NK-92 (cell line): ENCODE measurements at regions not wholly inside any gene's neighbourhood (a gene's known extent, or its start where the extent isn't known, plus 50 kb on each side); places are given as distances from the start of the nearest gene placed in this dataset.

Experiments used
- DNase-seq: peaks from one replicate; lab custom pipeline; 2025; ENCODE audit not compliant: unreplicated experiment; lab: John Stamatoyannopoulos, UW

DNA sequence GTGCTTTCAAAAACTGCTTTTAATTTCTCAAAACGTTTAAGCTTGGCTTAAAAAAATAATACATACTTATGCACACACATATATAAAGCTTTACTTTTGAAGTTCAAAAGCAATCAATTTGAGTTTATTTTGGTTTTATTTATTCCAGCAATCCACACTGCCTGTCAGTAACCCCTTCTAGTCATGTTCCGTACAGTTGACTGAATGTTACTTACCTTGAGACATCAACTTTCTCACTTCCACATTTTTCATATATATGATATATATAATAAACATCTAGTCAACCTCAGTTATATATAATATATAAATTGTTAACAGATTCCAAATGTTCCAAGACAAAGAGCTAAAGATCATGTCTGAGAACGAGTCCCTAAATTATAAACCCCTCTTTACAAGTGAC is 1137.3 kb upstream of the ZEB2 start:
- no peak for DNase-seq

DNA sequence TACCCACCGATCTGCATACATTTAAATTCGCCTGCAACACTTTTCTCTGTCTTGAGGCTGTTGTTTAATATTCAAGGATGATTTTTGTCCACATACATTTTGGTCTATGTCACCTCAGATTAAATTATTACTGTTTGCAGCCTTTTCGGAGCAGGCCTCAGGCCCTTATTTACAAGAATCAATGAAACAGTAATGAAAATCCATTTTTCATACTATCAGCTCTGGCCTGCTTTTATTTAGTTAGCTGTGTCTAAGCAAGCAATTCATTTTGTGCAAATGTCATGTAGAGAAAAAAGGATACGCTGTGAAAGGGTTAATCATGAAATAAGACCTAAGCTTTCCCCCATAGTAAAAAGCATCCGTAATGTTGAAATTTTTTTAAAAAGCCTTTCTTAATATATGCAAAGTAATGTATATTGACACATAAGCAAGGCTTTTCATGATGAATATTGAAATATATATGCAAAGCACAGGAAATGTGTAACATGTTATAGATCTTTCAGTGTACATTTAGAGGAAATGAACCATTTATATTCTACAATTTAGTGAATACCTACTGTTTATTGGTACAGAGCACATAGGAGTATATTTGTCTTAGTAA is 1135.3 kb upstream of the ZEB2 start:
- DNase-seq, result no peak

DNA sequence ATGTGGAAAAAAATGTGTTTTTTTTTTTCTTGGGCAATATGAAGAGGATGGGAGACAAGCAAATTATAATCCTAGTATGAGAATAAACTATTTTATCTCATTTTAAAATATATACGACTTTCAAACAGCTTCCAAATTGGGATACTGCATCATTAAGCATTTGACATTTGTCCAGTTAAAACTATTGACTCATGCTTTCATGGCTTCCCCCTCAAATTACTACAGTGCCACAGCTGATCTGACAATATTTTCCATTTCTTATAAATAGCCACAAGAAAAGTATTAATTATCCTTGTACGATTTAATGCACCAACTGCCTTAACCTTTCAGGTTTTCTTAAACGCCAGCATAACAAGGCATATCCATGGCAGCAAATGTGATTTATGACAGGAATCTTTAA is 1134.8 kb upstream of the ZEB2 start:
- DNase-seq, result no peak

DNA sequence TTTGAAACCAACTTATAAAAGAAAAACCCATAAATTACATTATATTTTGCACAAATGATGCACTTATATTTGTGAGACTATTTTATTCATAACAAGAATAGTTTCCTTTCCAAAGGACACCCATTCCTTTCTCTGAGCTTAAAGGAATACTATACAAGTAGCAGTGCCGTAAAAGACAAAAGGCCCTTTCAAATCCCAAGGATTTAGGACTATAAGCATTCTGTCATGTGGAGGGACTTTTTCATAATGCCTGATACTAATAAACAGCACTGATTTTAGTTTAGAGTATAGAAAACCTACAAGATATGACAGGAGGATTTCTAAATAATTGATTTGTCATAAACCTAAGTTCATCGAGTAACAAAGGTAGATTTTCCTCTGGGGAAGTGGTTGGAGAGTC is 1134.2 kb upstream of the ZEB2 start:
- no peak for DNase-seq

DNA sequence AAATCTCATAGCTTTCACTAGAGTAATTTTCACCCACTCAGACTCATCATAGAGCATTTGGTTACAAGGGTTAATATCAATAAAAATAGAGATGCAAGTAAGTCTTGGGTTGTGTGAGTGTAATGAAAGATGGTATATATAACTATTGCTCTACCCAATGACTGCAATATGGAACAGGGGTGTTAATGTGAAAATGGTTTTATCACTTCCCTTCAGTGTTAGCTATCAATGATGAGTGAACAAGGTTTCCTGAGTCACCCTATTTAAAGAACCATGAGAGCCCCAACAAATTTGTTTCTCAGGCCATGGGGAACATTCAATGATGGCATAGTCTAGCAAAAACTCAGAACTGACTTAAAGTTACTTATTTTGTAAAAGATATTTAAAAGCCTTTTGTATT is 1133.6 kb upstream of the ZEB2 start:
- DNase-seq, result no peak

DNA sequence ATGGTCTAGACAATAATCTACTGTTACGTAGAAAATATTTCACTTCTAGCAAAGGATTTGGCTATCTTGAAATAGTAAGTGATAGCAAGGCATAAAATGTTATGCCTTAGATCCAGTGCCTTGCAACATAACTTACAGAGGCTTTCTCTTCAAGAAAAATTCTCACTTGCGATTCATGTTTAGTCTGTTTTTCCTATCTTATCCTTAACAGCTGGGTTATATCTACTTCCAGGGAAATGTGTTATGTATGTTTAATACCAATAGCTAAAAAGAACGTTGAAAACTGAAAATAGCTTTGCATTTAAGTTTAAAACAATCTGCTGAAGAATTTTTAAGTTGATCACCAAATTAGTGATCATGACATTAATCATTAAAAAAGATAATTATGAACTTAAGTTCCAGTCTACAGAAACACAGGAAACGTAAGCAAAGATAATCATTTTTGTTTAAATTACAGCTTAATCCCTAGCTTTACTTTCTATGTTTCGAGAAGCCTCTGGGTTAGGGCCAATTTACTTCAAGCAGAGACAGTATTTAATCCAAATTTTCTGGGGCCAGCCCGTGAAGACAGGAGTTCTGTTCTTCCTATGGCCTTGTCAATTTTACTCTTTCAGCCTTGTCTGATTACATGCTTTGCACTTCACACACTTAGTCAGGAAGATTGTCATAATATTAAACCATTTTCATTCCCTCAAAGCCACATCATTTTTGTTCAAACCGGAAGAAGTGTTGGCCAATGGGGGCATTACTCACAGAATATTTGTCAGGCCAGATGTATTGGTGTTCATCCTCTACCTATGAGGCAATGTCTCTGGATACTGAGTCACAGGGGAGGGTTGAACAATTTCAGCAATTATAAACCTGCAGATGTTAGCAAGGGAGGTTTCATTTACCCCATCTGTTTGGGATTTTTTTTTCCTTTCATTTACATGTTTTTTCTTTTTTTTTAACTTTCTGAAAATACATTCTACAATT is 1132.9 kb upstream of the ZEB2 start:
- DNase-seq, result no peak

DNA sequence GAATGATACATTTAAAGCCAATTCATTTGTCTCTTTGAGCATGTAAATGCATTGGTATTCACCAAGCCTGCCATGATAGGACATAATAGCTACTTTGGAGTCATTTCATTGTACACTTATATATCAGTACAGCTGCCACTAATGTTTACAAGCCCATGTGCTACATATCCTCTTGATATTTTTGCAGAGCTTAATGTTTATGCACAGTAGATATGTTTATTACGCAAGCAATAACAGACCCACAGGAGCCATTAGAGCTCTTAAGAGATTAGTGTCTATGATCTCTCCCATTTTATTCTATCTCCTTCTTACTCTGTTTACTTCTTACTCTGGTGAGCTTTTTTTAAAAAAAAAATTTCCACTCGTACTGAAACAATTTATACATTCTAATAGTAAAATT is 1132.1 kb upstream of the ZEB2 start:
- no peak for DNase-seq

DNA sequence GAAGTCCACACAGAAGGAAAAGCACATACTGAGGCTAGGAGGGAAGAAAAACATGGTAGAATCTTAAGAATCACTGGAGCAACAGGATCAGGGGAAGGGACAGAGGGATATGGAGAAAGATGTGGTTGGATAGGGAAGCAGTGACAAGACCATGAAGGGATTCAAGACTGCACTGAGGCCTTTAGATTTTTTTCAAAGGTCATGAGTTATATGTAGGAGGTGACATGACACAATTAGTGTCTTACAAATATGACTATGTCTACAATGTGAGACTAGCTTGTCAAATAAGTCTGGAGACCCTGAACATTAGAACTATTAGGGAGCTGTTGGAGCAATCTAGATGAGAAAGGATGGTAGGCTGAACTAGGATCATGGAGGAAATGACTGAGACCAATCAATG is 1130.3 kb upstream of the ZEB2 start:
- no peak for DNase-seq

DNA sequence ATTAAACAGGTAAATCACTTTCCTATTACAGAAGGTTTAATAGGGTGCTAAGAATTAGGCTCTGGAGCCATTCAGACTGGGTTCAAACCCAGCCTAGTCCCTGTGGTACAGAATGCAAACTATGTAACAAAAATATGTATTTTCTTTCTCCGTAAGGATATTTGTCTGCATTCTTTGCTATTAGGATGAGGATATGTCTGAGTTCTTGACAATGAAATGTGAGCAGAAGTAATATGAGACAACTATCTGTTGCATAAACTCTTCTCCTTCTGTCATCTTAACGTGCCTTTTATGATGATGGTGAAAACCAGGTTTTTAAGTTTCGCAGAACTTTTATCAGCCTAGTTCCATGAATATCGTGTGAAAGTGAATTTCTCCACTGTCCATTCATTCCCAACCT is 1129.1 kb upstream of the ZEB2 start:
- DNase-seq, result no peak

DNA sequence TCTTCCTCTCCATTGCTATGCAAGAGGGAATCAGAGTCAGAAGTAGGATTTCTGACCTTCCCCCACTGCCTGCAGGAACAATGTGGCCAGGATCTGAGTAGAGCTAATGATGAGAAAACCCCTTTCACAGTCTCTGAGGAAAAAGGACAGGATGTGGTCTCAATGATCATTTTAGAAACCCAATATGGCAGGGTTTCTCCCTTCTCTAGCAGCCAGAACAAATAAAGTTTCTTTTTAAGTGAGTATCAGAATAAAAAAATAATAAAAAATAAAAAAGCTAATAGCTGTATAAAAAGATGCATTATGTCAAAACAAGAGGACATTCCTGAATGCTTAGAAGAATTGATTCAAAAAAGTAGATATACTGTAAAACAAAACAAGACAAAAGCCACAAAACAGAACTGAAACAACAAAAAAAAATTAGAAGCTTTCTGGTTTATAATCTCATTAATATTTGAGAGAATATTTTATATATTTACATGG is 1124.9 kb upstream of the ZEB2 start:
- no peak for DNase-seq

DNA sequence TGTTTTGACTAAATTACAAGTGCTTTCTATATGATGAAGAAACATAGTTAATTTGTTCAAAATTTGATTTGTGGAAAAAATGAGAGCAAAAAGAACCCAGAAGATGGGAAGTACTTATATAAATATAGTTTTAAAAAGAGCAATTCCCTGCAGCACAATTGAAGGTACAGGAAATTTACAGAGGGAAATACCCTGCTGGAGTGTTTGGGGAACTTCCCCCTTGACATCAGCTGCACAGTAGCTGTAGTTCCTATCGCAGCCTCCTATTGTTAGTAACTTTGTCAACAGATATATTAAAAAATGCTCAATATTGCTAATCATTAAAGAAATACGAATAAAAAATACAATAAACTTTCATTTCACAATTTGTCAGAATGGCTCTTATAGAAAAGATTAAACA is 1118.8 kb upstream of the ZEB2 start:
- DNase-seq, result no peak

DNA sequence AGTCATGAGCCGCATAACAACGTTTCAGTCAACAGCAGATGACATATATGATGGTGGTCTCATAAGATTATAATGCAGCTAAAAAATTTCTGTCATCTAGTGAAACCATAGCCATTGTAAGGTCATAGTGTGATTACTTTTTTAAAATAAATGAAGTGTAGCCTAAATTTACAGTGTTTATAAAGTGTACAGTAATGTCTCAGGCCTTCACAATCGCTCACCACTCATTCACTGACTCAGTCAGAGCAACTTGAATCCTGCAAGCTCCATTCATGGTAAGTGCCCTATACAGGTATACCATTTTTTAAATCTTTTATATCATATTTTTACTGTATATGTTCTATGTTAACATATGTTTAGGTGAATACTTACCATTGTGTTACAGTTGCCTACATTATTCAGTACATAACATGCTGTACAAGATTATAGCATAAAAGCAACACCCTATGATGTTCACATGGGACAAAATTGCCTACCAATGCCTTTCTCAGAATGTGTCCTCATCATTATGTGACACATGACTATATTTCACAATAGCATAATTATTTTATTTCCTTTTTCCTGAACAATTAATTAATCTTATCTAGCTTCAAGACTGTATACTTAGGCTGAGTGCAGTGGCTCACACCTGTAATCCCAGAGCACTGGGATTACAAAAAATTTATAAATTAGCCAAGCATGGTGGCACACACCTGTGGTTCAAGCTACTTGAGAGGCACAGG is 1115.9 kb upstream of the ZEB2 start:
- DNase-seq, result no peak

DNA sequence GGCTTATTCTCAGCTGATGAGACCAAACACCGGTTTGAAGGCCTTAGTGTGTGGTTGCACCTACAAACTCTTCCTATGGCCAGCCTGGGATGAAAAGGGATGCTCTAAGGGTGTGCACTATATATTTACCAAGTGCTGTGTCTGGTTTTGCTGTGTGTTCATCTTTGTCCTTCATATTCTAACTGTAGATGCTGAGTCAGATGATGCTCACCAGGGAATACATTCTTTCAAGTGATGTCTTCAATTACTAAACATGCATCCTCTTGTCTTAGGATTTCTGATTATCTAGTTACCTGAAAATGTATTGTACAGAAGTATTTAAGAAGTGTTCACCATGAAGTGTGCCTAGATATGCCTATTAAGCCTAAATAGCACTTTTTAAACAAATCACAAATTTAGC is 1111.6 kb upstream of the ZEB2 start:
- no peak for DNase-seq

DNA sequence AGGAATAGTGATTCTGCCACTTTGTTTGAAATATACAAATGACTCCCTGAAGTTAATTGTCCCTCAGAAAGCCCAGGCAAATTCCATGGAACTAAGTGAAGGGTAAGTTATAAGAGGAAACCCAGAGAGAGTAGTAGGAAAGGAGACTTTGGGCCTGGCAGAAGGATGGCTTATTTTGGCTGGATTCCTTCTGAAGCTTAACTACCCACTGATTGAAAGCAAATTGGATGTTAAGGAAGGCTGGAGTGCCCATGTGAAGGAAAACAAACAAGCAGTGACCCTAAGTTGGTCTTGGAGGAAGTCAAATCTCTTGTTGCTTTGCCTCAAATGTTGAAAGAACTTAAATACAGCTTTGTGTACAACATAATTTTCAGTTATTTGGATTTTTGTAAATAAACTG is 1106.4 kb upstream of the ZEB2 start:
- no peak for DNase-seq

DNA sequence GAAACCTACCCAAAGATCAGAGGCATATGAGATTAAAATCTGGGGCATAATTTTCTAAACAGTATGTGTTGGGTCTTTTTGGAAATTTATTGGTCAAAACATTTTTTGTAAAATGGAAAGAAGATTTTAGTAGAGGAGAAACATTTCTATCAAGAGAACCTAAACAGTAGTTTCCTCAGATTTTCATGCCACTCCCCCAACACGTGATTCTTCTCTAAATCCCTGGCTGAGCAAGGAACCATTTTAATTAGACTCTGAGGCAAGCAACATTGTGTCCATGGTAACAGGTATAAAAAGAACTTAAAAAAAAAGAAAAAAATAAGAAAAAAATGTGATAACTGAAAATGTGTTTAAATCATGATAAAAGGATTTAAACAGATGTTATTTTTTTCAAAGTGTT is 1105.2 kb upstream of the ZEB2 start:
- no peak for DNase-seq

DNA sequence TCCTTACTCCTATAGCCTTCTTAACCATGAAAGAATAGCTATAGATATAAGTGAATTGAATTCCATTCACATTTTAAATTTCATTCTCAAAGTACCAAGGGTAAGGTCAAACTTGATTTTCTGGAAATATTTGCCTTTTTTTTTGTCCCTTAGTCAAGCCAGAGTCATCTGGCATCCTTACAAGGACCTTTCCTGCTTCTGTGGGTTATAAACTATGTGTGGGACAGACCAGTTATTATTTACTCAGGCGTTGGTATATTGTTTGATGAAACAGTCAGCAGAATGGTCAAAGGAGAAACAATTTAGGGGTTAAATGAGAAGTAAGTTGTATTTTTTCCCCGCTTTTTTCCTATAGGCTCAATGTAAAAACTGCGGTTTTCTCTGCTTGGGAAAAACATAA is 1103.2 kb upstream of the ZEB2 start:
- no peak for DNase-seq

DNA sequence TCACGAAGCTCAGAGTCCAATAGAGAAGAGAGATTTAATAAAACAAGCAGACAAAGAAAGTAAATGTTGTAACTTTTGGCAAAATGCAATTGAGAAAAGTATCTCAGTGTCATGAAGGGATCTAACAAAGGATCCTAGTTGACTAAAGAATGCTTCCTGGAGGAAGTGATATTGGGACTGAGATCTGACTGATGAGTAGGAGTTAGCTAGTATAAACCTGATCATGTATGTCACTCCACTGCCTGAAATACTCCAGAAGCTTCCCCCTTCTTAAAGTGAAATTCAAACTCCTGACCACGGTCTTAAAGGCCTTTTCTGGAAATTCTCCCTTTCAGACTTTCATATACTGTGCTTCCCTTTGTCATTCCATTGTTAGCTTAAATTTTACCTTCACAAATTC is 1102.4 kb upstream of the ZEB2 start:
- DNase-seq, result no peak

DNA sequence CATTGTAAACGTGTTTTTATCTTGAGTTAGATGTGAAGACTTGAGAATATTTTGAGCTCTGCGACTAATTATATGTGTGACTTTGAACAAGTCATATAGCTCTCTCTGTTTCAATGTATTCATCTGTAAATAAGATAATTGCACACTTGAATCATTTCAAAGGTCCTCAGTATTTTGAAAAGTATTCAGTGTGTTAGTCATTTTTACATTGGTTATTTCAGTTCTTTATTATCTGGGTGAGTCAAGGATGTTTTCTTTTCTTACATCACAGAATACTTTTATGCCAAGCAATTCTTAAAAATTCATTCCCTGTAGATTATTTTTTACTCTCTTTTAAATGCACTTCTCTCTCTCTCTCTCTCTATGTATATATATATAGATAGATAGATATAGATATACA is 1098.0 kb upstream of the ZEB2 start:
- DNase-seq, result no peak

DNA sequence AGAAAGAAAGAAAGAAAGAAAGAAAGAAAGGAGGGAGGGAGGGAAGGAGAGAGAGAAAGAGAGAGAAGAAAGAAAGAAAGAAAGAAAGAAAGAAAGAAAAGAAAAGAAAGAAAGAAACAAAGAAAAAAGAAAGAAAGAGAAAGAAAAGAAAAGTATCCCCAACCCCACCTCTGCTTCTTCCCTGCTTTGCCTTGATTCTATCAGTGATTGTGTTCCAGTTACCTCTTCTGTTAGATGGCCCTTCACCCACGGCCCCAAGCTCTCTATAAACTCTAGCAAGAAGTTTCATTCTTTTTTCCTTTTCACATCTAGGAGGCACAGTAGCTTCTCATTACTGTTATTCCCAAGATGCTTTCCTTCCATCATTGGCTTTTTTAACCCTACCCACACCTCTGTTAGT is 1097.5 kb upstream of the ZEB2 start:
- no peak for DNase-seq

DNA sequence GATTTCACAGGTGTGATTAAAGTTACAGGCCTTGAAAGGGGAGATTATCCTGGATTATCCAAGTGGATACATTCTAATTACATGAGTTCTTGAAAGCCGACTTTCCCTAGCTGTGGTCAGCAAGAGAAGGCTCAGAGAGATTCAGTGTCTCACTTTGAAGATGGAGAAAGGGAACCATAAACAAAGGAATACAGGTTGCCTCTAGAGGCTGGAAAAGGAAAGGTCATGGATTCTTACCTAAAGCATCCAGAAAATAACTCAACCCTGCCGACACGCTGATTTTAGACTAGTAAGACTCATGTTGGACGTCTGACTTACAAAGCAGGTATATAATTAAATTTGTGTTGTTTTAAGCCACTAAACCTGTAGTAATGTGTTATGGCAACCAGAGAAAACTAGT is 1095.7 kb upstream of the ZEB2 start:
- no peak for DNase-seq

DNA sequence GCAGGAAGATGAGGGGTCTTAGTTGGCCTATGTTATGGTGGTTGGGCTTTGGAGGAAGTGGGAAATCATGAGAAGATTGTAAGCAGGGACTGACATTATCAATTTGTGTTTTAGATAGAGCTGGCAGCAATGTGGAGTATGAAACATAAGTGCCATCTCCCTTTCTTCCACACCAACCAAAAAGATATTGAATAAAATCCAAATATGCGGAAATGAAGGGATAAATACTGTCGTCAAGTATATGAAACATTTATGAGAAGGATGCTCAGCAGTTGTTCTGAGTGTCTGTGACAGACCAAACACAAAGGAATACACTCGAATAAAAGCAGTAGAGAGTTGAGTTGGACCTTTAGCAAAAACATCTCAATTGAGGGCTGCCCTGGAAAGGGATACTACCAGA is 1090.0 kb upstream of the ZEB2 start:
- no peak for DNase-seq

DNA sequence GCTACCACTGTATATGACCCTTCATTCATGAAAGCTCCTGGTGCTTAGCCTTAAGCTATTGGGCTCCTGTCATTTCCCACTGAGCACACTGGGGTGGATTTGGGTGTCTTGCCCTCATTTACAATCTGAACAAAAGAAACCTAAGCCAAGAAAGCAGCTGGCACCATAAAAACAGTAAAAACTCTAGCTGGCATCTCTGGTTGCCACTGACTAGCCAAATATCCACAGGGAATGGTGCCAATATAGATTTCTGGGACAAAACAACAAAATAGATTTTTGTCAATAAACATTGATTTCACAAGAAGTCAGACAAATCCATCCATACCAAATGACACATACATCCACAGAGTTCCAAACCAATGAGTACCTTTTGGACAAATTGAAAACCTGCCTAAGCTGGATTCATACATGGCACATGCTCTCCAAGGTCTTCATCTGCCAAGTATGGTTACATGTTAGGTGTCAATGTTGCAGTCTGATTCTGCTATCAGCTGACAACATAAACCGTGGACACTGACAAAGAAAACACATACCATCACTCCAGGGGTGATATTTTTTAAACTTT is 1081.5 kb upstream of the ZEB2 start:
- DNase-seq, result no peak
